ENCODE measurements at regions not wholly inside any gene's neighbourhood (a gene's known extent, or its start where the extent isn't known, plus 50 kb on each side); places are given as distances from the start of the nearest gene placed in this dataset.

DNA sequence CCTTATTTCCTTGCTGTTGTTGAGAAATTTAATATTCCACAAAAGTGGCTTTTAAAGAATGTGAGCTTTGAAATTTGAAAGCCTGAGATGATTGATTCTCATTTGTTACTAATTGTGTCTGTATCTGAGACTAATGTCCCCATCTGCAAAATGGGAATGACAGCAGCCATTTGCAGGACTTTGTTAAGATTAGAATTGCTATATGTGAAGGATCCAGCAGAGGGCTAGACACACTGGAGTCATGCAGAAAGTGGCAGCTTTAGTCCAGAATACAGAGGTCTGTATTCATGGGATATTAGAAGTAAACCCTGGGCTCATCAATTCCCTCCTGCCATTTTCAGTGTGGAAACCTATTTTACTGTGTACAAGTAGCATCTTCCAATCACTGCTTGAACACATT is 296.5 kb upstream of the GYPC start:
- Histone ChIP-seq H3K36me3 (no peaks in the 10 kb centered on the region), H3K9me3 (peaks cover 0 to 4% (median 0%) of the 10 kb centered on the region in 3 donors), H3K4me1 (no peaks in the 10 kb centered on the region), H3K4me3 (no peak overlapping the region), H3K27ac (no peak overlapping the region), H3K27me3 (no peaks in the 10 kb centered on the region)
- no peak for ATAC-seq
- TF ChIP-seq EP300 (IDR thresholded peaks at IDR 0.05) (no peak), CTCF (IDR thresholded peaks at IDR 0.05) (peak in 2 of 4 experiments; percentile 7 to 19), POLR2A (IDR thresholded peaks at IDR 0.05) (no peak)

GRCh38 chr2:126367361-126367760 is 288.6 kb upstream of the GYPC start:
- Histone ChIP-seq H3K9me3 (no peaks in the 10 kb centered on the region), H3K27ac (no peak overlapping the region), H3K4me3 (no peak overlapping the region), H3K27me3 (no peaks in the 10 kb centered on the region), H3K36me3 (no peaks in the 10 kb centered on the region), H3K4me1 (no peaks in the 10 kb centered on the region)
- ATAC-seq: no peak
- no peak for TF ChIP-seq EP300 (IDR thresholded peaks at IDR 0.05)
- TF ChIP-seq POLR2AphosphoS5 (IDR thresholded peaks at IDR 0.05): no peak
- no peak for TF ChIP-seq POLR2A (IDR thresholded peaks at IDR 0.05)
- no peak for TF ChIP-seq CTCF (IDR thresholded peaks at IDR 0.05)
- 68 to 74% methylated on average over 3 of the region's 3 CpGs for WGBS, 2 donors (ENCODE audit: low coverage in 1 of 2)

- no peak for ATAC-seq
- TF ChIP-seq POLR2A (IDR thresholded peaks at IDR 0.05): no peak
- no peak for TF ChIP-seq EP300 (IDR thresholded peaks at IDR 0.05)
- TF ChIP-seq CTCF (IDR thresholded peaks at IDR 0.05): no peak
- TF ChIP-seq POLR2AphosphoS5 (IDR thresholded peaks at IDR 0.05): no peak
- Histone ChIP-seq H3K27me3 (no peaks in the 10 kb centered on the region), H3K4me3 (no peak overlapping the region), H3K27ac (no peak overlapping the region), H3K36me3 (no peaks in the 10 kb centered on the region), H3K9me3 (no peaks in the 10 kb centered on the region), H3K4me1 (no peaks in the 10 kb centered on the region)
- 61% methylated on average over 2 of the region's 2 CpGs; no CpG with 5 or more reads in 1 of the 2 donors for WGBS, 2 donors (ENCODE audit: low coverage in 1 of 2)
These were observed 287.2 kb upstream of the GYPC start for GRCh38 chr2:126368758-126369157.

DNA sequence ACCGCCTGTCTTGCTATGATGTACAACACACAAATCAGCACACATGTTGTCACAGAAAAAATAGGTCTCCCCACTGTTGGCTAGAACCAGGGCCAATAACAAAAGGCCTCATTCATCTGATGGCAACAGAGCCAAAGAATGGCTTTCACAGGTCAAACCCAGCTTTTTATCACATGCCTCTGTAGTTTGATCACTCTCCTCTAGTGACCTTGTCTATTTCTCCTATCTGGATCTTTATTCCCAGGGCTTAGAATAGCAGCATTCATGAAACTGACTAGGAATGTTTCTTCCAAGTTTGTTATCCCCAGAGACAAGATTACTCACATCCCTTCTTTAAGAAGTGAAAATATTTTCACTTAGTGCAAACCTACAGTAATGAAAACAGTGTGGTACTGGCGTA is 285.8 kb upstream of the GYPC start:
- TF ChIP-seq POLR2A (IDR thresholded peaks at IDR 0.05): no peak
- 61% methylated on average over 2 of the region's 2 CpGs; no CpG with 5 or more reads in 1 of the 2 donors for WGBS, 2 donors (ENCODE audit: low coverage in 1 of 2)
- Histone ChIP-seq H3K9me3 (no peaks in the 10 kb centered on the region), H3K4me1 (no peaks in the 10 kb centered on the region), H3K27ac (no peak overlapping the region), H3K36me3 (no peaks in the 10 kb centered on the region), H3K4me3 (no peak overlapping the region), H3K27me3 (no peaks in the 10 kb centered on the region)
- peak; percentile 10 for ATAC-seq

DNA sequence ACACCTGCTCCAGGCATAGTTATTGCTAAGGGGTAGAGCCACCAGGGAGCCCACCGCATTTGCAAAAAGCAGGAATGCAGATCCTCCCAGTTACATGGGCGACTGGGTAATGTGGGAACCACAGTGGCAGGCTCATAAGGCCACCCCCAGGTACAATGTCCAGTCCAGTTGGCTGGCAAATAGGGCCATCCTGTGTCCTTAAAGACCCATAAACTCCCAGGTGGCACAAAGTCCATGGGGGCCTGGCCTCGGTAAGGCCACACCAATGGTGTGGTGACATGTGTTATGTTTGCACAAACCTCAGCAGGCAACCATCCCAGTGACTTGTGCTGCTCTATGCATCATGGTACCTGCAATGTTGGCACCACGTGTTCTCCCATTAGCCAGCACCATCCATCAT is 283.6 kb upstream of the GYPC start:
- Histone ChIP-seq H3K36me3 (no peaks in the 10 kb centered on the region), H3K4me1 (no peaks in the 10 kb centered on the region), H3K4me3 (no peak overlapping the region), H3K9me3 (no peaks in the 10 kb centered on the region), H3K27ac (no peak overlapping the region), H3K27me3 (no peaks in the 10 kb centered on the region)
- WGBS, 2 donors (ENCODE audit: low coverage in 1 of 2): no CpG with 5 or more reads among the region's 4 CpGs
- no peak for ATAC-seq
- no peak for TF ChIP-seq CTCF (IDR thresholded peaks at IDR 0.05)
- TF ChIP-seq EP300 (IDR thresholded peaks at IDR 0.05): no peak
- no peak for TF ChIP-seq POLR2A (IDR thresholded peaks at IDR 0.05)
- TF ChIP-seq POLR2AphosphoS5 (IDR thresholded peaks at IDR 0.05): no peak

DNA sequence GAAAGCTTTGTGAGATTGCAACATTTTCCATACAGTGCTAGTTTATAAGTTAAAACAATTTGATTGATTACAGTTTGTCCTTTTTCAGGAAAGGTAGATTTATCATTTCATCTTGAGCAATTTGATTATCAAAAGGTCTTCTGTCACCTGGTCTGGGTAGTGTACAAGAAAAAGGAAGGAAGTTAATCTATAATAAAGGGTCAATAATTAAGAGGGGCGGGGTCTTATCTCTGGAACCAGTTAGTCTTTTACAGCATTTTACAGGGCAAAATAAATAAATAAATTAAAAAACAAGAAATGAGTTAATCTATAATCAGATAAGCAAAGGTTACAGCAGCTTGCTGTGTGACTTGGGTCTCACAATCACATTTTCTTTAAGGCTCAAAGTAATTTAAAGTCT is 277.8 kb upstream of the GYPC start:
- Histone ChIP-seq H3K36me3 (no peaks in the 10 kb centered on the region), H3K4me3 (no peak overlapping the region), H3K27ac (no peak overlapping the region), H3K4me1 (no peaks in the 10 kb centered on the region), H3K9me3 (no peaks in the 10 kb centered on the region), H3K27me3 (no peaks in the 10 kb centered on the region)
- no peak for TF ChIP-seq EP300 (IDR thresholded peaks at IDR 0.05)
- no peak for TF ChIP-seq POLR2A (IDR thresholded peaks at IDR 0.05)
- no peak for TF ChIP-seq POLR2AphosphoS5 (IDR thresholded peaks at IDR 0.05)
- TF ChIP-seq CTCF (IDR thresholded peaks at IDR 0.05): no peak
- no peak for ATAC-seq
- 62 to 100% methylated on average over 1 of the region's 1 CpG for WGBS, 2 donors (ENCODE audit: low coverage in 1 of 2)
